OCI-LY1 (cell line): ENCODE measurements at regions not wholly inside any gene's neighbourhood (a gene's known extent, or its start where the extent isn't known, plus 50 kb on each side); places are given as distances from the start of the nearest gene placed in this dataset.

Source experiments
- H2AFZ ChIP-seq: fragments of 200-600 bp; sonication (generic), shearing (Covaris generic); 2 replicates; pipeline ENCODE4 v1.6.0; 2014; ENCODE audit warnings: antibody characterized with exemption, mild to moderate bottlenecking, low read length
- H3F3A ChIP-seq: fragments of 200-600 bp; sonication (generic), shearing (Covaris generic); 2 replicates; pipeline ENCODE4 v1.6.0; 2014; ENCODE audit warnings: mild to moderate bottlenecking, antibody characterized with exemption, low read length, moderate library complexity; ENCODE audit not compliant: insufficient read depth
- H3K27ac ChIP-seq: fragments of 200-600 bp; sonication (generic); 2 replicates; pipeline ENCODE4 v1.5.1; 2014; ENCODE audit warnings: low read length, mixed run types, mild to moderate bottlenecking, low read depth; ENCODE audit not compliant: poor library complexity, severe bottlenecking
- H3K27me3 ChIP-seq: fragments of 200-600 bp; sonication (generic); 2 replicates; pipeline ENCODE4 v1.6.0; 2014; ENCODE audit warnings: antibody characterized with exemption, mild to moderate bottlenecking, low read length, moderate library complexity; ENCODE audit not compliant: insufficient read depth
- H3K36me3 ChIP-seq: fragments of 200-600 bp; sonication (generic); 2 replicates; pipeline ENCODE4 v1.6.1; 2014; ENCODE audit warnings: mild to moderate bottlenecking, antibody characterized with exemption, low read length, moderate library complexity, mixed read lengths; ENCODE audit not compliant: insufficient read depth
- H3K4me1 ChIP-seq: fragments of 200-600 bp; sonication (generic); 2 replicates; pipeline ENCODE4 v1.5.1; 2014; ENCODE audit warnings: mild to moderate bottlenecking, low read length, moderate library complexity; ENCODE audit not compliant: insufficient read depth, severe bottlenecking
- H3K4me2 ChIP-seq: fragments of 200-600 bp; sonication (generic), shearing (Covaris generic); 2 replicates; pipeline ENCODE4 v1.6.1; 2014; ENCODE audit warnings: low read length
- H3K4me3 ChIP-seq: fragments of 200-600 bp; sonication (generic); 2 replicates; pipeline ENCODE4 v1.5.1; 2014; ENCODE audit warnings: low read length, low read depth, mild to moderate bottlenecking, mixed read lengths; ENCODE audit not compliant: poor library complexity, severe bottlenecking
- H3K79me2 ChIP-seq: fragments of 200-600 bp; shearing (Covaris generic); 2 replicates; pipeline ENCODE4 v1.6.1; 2016; ENCODE audit warnings: mixed run types, low read length, mixed read lengths; ENCODE audit not compliant: insufficient read depth
- H3K9ac ChIP-seq: fragments of 200-600 bp; sonication (generic), shearing (Covaris generic); 2 replicates; pipeline ENCODE4 v1.6.1; 2014; ENCODE audit warnings: mild to moderate bottlenecking, low read length, mixed read lengths
- H3K9me2 ChIP-seq: fragments of 200-600 bp; sonication (generic), shearing (Covaris generic); 2 replicates; pipeline ENCODE4 v1.6.1; 2014; ENCODE audit warnings: low read depth, mild to moderate bottlenecking, low read length, mixed read lengths
- H3K9me3 ChIP-seq: fragments of 200-600 bp; shearing (Covaris generic); 2 replicates; pipeline ENCODE4 v1.6.1; 2014; ENCODE audit warnings: low read length, mixed read lengths
- H4K20me1 ChIP-seq: fragments of 200-600 bp; sonication (generic), shearing (Covaris generic); 2 replicates; pipeline ENCODE4 v1.6.0; 2016; ENCODE audit warnings: mild to moderate bottlenecking, low read length; ENCODE audit not compliant: insufficient read depth
- EZH2 ChIP-seq: fragments of 200-600 bp; sonication (generic), shearing (Covaris generic); IDR thresholded peaks from 2 replicates; pipeline ENCODE4 v1.8.0; 2017; ENCODE audit warnings: borderline replicate concordance, mixed run types, mild to moderate bottlenecking, antibody characterized with exemption, low read length, moderate library complexity, mixed read lengths
- TF ChIP-seq, protein P1 (sequence below): fragments of 200-600 bp; sonication (generic), shearing (Covaris generic); IDR thresholded peaks from 2 replicates; pipeline ENCODE4 v1.5.1; 2017; ENCODE audit warnings: mild to moderate bottlenecking, antibody characterized with exemption, low read length, moderate library complexity, mixed read lengths

GRCh38 chr16:56019274-56019673 lies 144.1 kb upstream of the CES5A start:
- H3K9me2 ChIP-seq = no peaks in the 10 kb centered on the region
- H3K27me3 ChIP-seq = no peaks in the 10 kb centered on the region
- H3K4me2 ChIP-seq = no peak overlapping the region
- TF ChIP-seq, protein P1, sequence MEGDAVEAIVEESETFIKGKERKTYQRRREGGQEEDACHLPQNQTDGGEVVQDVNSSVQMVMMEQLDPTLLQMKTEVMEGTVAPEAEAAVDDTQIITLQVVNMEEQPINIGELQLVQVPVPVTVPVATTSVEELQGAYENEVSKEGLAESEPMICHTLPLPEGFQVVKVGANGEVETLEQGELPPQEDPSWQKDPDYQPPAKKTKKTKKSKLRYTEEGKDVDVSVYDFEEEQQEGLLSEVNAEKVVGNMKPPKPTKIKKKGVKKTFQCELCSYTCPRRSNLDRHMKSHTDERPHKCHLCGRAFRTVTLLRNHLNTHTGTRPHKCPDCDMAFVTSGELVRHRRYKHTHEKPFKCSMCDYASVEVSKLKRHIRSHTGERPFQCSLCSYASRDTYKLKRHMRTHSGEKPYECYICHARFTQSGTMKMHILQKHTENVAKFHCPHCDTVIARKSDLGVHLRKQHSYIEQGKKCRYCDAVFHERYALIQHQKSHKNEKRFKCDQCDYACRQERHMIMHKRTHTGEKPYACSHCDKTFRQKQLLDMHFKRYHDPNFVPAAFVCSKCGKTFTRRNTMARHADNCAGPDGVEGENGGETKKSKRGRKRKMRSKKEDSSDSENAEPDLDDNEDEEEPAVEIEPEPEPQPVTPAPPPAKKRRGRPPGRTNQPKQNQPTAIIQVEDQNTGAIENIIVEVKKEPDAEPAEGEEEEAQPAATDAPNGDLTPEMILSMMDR = no peak
- TF ChIP-seq EZH2 = no peak
- H3K4me1 ChIP-seq = no peaks in the 10 kb centered on the region
- no peak overlapping the region for H3K27ac ChIP-seq
- H4K20me1 ChIP-seq = no peaks in the 10 kb centered on the region
- H2AFZ ChIP-seq = no peak overlapping the region
- no peaks in the 10 kb centered on the region for H3K9me3 ChIP-seq
- no peaks in the 10 kb centered on the region for H3F3A ChIP-seq
- H3K79me2 ChIP-seq = no peaks in the 10 kb centered on the region
- H3K9ac ChIP-seq = no peak overlapping the region
- H3K36me3 ChIP-seq = no peaks in the 10 kb centered on the region
- H3K4me3 ChIP-seq = no peak overlapping the region

DNA sequence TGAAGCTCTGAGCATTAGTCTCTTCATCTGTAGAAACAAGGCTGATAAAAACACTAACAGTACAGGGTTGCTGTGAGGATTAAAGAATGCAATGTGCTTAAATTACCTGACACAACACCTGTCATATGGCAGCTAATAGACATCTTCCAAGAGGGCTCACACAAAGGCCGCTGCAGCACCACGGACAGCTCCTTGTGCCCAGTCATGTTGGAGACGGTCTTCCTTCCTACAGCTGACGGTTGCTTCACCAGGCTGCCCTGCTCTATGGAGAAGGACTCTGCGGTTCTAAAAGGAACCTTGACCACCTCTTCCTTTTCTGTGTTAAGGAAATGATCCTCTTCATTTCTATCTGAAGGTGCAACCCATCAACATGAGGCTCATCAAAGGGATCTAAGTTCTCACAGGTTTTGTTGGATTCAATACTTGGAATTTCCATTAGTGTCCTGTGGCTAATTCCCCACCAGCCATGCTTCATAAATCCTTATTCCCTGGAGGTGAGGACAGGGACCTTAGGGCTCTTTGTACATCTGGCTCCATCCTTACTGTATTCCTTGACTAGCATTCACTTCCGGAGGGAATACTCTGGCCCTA lies 138.9 kb upstream of the CES5A start:
- Histone ChIP-seq H3K4me2 (no peak overlapping the region), H2AFZ (no peak overlapping the region), H4K20me1 (no peaks in the 10 kb centered on the region), H3K79me2 (no peaks in the 10 kb centered on the region), H3K9ac (no peak overlapping the region), H3K27ac (no peak overlapping the region), H3K4me1 (no peaks in the 10 kb centered on the region), H3F3A (no peaks in the 10 kb centered on the region), H3K4me3 (no peak overlapping the region), H3K9me3 (no peaks in the 10 kb centered on the region), H3K27me3 (no peaks in the 10 kb centered on the region), H3K9me2 (no peaks in the 10 kb centered on the region), H3K36me3 (no peaks in the 10 kb centered on the region)
- TF ChIP-seq, protein P1 = no peak
- no peak for TF ChIP-seq EZH2

DNA sequence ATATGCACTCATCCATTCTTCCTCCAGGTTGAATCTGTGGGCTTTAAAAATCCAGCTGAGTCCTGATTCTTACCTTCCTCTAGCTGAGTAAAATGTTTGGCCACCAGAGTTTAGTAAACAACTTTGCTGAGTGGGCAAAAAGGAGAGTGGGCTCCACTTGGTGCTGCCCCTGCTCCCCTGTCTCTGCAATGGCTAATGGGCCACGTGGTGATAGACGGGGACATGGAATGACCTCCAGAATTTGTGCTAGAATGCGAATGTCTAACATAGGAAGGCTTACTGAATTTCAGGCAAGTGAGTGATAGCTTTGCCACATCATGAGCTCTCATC lies 137.3 kb upstream of the CES5A start:
- Histone ChIP-seq H3K79me2 (no peaks in the 10 kb centered on the region), H3K27me3 (no peaks in the 10 kb centered on the region), H3K4me2 (no peak overlapping the region), H3K9me2 (no peaks in the 10 kb centered on the region), H3K9me3 (no peaks in the 10 kb centered on the region), H3K36me3 (no peaks in the 10 kb centered on the region), H2AFZ (no peak overlapping the region), H4K20me1 (no peaks in the 10 kb centered on the region), H3K27ac (no peak overlapping the region), H3K9ac (no peak overlapping the region), H3K4me3 (no peak overlapping the region), H3F3A (no peaks in the 10 kb centered on the region), H3K4me1 (no peaks in the 10 kb centered on the region)
- TF ChIP-seq EZH2 = no peak
- TF ChIP-seq, protein P1 = no peak
